Stimulated activated naive CD8-positive, alpha-beta T cell treated with anti-CD3 and anti-CD28 coated beads, Interleukin-15, Interleukin-2, amounts not matched to agents 100 ng/mL and 50 ng/mL, for 24 hours (primary cell): ENCODE measurements at regions not wholly inside any gene's neighbourhood (a gene's known extent, or its start where the extent isn't known, plus 50 kb on each side); places are given as distances from the start of the nearest gene placed in this dataset.

ENCODE experiments used
- H3K27ac Mint-ChIP-seq: one replicate; pipeline ENCODE4 v1.8.0; 2021; ENCODE audit warnings: mild to moderate bottlenecking, mixed read lengths
- H3K27me3 Mint-ChIP-seq: one replicate; pipeline ENCODE4 v1.8.0; 2021; ENCODE audit warnings: mixed read lengths
- H3K36me3 Mint-ChIP-seq: one replicate; pipeline ENCODE4 v1.8.0; 2021; ENCODE audit warnings: low read depth, mixed read lengths
- H3K4me1 Mint-ChIP-seq: one replicate; pipeline ENCODE4 v1.8.0; 2021; ENCODE audit warnings: low read depth, mixed read lengths
- H3K4me3 Mint-ChIP-seq: one replicate; pipeline ENCODE4 v1.8.0; 2021; ENCODE audit warnings: mild to moderate bottlenecking, mixed read lengths
- H3K9me3 Mint-ChIP-seq: one replicate; pipeline ENCODE4 v1.8.0; 2021; ENCODE audit warnings: mixed read lengths

DNA sequence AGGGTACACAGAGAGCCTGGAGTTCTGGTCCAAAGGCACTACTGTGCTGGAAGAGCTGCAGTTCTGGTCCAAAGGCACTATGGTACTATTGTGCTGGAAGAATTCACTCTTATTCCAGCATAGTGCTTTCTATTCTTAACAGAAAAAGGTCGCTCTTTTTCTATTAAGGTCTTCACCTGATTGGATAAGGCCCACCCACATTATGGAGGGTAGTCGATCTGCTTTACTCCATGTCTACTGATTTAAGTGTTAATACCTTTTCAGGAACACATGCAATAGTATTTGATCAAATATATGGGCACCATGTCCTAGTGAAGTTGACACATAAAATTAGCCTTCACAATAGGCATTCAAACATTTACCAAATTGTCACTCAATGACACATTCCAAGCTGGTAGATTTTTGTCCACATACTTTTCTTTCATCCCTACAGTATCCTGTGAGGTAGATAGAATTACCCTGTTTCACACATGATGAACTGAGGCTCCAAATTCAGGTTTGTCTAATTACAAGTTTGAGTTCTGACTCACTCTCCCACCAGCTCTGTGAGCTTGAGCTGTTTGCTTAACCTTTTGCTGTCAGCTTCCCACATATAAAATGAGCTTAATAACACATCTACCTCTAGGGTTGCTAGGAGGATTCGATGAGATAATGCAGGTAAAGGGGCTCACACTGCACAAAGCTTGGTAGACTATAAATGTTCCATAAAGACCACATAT, 129.9 kb downstream of the AIPL1 start:
- Mint-ChIP-seq H3K36me3 (no peaks in the 10 kb centered on the region), H3K4me1 (no peaks in the 10 kb centered on the region), H3K27ac (no peak overlapping the region), H3K27me3 (peaks cover 24% of the 10 kb centered on the region), H3K4me3 (no peak overlapping the region), H3K9me3 (no peaks in the 10 kb centered on the region)

DNA sequence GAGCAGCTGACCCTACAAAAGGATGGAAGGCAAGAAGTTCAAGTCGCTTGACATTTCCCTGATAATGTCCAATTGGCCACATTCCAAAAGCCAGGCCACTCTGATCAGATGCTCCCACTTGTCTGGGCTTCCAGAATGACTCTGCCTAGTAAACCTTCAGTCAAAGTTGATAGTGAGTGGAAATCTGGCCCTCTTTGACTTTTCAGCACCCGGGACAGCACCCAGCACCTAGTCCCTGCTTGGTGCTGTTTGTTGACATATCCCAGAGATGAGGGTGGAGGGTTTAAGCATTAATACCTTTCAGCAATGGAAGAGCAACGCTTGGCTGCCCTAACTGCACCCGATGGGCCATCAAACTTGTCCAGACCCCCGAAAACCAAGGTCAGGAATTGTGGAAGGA, 131.3 kb downstream of the AIPL1 start:
- no peak overlapping the region for H3K27ac Mint-ChIP-seq
- H3K27me3 Mint-ChIP-seq, result peaks cover 18% of the 10 kb centered on the region

DNA sequence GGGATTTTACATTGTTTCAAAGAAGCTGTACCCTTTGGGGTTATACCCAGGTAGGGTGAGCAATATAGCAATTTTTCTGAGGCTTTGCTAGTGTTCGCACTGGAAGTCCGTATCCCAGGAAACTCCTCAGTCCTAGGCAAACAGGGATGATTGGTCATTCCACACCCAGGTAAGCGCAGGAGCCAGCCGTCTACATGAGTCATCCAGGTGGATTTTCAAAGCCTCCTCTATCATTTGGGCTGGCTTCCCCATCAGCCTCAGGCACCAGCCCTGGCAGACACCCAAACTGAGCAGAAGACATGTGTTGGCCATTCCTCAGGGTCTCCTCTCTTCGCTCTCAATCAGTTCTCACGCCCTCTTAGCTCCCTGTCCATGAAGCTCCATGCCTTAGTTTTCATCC, 135.6 kb downstream of the AIPL1 start:
- Mint-ChIP-seq H3K9me3 (no peaks in the 10 kb centered on the region), H3K27me3 (peaks cover 15% of the 10 kb centered on the region), H3K36me3 (no peaks in the 10 kb centered on the region), H3K4me1 (no peaks in the 10 kb centered on the region), H3K27ac (no peak overlapping the region), H3K4me3 (no peak overlapping the region)

More for the DNA sequence above, 131.3 kb downstream of the AIPL1 start:
- Mint-ChIP-seq H3K4me3 (no peak overlapping the region), H3K36me3 (no peaks in the 10 kb centered on the region), H3K4me1 (no peaks in the 10 kb centered on the region), H3K9me3 (no peaks in the 10 kb centered on the region)

DNA sequence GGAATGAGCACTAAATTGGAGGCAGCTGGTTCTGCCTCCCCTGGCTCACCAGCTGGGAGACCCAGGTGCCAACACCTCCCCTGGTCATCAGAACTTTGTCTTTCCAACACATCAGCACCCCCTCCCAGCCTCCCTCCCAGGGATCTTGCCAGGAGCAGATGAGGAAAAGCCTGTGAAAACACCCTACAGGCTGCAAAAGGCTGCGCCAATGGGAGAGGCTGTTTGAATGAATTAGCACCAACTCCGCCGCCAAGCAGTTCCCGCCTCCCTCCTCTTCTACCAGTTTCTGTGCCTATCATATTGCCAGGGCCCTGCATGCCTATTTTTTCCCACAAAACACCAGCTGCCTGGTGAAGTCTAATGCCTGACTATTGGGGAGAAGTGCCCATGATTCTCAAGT, 137.0 kb downstream of the AIPL1 start:
- no peak overlapping the region for H3K4me3 Mint-ChIP-seq
- H3K27ac Mint-ChIP-seq, result no peak overlapping the region
- no peaks in the 10 kb centered on the region for H3K4me1 Mint-ChIP-seq
- H3K27me3 Mint-ChIP-seq, result peaks cover 23% of the 10 kb centered on the region
- no peaks in the 10 kb centered on the region for H3K36me3 Mint-ChIP-seq
- no peaks in the 10 kb centered on the region for H3K9me3 Mint-ChIP-seq

DNA sequence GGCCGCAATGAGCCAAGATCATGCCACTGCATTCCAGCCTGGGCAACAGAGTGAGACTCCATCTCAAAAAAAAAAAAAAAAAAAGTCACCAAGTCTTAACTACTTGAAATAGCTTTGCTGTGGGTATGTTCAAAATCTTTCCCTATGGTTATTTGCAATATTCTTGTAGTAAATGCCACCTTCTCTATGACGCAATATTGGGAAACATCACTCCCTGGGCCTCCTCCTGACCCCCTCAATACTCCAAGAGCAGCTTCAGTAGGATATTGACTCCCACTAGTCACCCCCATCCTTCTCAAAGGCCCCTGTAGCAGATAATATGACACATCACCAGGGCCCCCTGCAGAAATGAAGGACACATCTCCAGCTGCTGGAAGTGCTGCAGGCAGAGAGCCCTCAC, 137.8 kb downstream of the AIPL1 start:
- H3K9me3 Mint-ChIP-seq, result no peaks in the 10 kb centered on the region
- H3K27ac Mint-ChIP-seq, result no peak overlapping the region
- peaks cover 29% of the 10 kb centered on the region for H3K27me3 Mint-ChIP-seq
- H3K4me3 Mint-ChIP-seq, result no peak overlapping the region
- H3K36me3 Mint-ChIP-seq, result no peaks in the 10 kb centered on the region
- no peaks in the 10 kb centered on the region for H3K4me1 Mint-ChIP-seq

DNA sequence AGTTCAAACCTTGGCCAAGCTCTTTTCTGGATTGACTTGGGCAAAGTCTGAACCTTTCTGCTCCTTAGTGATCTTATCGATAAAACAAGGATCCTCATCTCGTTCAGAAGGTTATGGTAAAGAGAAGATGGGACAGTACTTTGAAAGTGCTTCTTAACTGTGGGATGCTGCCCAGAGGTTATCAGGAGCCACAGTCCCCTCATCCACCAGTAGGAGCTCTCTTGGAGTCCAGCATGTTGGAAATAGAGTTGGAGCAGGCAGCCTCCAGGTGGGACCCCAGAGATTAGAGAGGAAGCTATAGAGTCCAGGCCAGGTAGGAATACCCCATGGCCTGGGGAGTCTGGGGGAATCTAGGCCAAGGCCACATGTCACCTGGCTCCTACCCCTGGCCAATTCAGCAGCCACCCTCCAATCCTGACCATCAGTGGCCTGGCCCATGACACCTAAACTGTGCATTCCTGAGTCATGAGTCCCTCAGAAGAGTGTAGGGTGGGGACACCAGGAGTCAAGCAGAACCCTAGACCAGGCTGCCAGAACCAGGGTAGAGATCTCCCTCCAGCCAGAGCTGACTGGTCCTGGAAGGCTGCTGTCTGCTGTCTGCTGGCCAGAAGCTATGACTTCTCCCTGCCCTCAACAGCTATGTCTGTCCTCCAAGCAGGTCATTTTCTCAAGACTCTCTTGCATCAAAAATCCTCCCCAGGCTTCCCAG, 144.3 kb downstream of the AIPL1 start:
- Mint-ChIP-seq H3K9me3 (no peaks in the 10 kb centered on the region), H3K36me3 (no peaks in the 10 kb centered on the region), H3K27me3 (peaks cover 22% of the 10 kb centered on the region), H3K4me1 (no peaks in the 10 kb centered on the region), H3K4me3 (no peak overlapping the region), H3K27ac (no peak overlapping the region)

DNA sequence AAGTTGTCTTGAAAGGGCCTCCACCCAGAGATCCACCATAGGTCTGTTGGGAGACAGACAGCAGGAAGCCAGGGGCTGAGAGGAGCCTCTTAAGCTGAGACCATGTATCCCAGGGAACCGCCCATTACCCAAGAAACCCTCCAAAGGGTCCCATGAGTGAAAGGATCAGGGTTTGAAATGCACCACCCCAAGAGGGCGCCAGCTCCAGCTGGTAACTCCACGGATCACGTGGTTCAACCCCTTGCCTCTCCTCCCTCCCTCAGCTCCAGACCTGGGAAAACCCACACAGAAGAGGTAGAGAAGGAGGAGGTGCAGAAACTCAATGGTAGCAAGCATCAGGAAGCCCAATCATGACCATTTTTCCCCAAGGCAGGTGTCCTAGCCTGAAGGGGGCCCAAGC, 148.7 kb downstream of the AIPL1 start:
- Mint-ChIP-seq H3K27ac (no peak overlapping the region), H3K36me3 (no peaks in the 10 kb centered on the region), H3K4me1 (no peaks in the 10 kb centered on the region), H3K4me3 (no peak overlapping the region), H3K9me3 (no peaks in the 10 kb centered on the region), H3K27me3 (peaks cover 4% of the 10 kb centered on the region)

DNA sequence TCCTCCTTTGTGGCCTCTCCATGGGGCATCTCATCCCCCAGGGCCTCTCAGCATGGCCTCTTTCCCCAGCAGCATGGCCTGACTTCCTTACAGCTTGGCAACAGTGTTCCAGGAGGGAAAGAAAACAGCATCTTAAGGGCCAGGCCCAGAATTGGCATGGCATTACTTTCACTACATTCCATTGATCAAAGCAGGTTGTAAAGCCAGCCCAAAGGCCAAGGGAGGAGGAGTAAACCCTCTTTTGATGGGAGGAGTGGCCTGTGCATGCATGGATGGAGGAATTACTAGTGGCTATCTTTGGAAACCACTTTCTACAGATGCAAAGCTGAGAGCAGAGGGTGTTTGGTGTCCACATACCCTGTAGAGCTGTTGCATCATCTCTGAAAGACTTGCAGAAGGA, 149.4 kb downstream of the AIPL1 start:
- Mint-ChIP-seq H3K4me1 (no peaks in the 10 kb centered on the region), H3K36me3 (no peaks in the 10 kb centered on the region), H3K27ac (no peak overlapping the region), H3K4me3 (no peak overlapping the region), H3K9me3 (no peaks in the 10 kb centered on the region), H3K27me3 (peaks cover 7% of the 10 kb centered on the region)

DNA sequence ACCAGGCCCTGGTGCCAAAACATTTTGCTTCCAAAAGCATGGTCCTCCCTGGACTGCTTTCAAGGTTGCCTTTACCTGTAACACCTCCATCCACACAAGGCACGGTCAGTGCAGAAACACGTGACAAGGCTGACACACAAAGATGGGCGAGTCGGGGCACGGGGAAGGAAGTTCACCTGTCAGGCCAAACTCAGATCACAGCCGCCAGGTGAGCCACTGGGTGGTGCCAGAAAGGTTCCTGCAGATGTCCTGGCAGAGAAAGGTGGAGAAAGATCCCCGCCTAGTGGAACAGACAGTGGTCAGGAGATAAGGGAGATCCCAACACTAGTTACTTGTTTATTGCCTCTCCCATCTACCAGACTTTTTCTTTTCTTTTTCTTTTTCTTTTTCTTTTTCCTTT, 155.3 kb downstream of the AIPL1 start:
- no peaks in the 10 kb centered on the region for H3K4me1 Mint-ChIP-seq
- H3K36me3 Mint-ChIP-seq, result no peaks in the 10 kb centered on the region
- H3K4me3 Mint-ChIP-seq, result no peak overlapping the region
- no peak overlapping the region for H3K27ac Mint-ChIP-seq
- H3K27me3 Mint-ChIP-seq, result peaks cover 10% of the 10 kb centered on the region
- H3K9me3 Mint-ChIP-seq, result no peaks in the 10 kb centered on the region

DNA sequence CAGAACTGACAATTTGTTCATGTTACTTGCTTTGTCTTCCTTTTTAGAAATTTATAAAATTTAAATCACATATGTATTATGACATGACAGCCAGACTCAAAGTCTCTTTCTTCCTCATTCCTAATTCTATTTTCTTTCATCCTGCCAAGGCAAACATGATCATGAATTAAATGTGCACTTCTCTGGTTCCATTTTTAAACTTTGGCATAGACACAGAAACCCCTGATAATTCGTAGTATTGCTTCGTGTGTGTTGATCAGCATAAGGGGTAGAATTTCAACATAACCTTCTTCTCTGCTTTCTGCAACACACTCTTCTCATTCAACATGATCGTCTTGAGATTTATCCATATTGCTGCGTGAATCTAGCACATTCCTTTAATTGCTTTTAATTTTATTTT, 156.5 kb downstream of the AIPL1 start:
- no peaks in the 10 kb centered on the region for H3K4me1 Mint-ChIP-seq
- peaks cover 10% of the 10 kb centered on the region for H3K27me3 Mint-ChIP-seq
- H3K36me3 Mint-ChIP-seq, result no peaks in the 10 kb centered on the region
- no peak overlapping the region for H3K27ac Mint-ChIP-seq
- no peak overlapping the region for H3K4me3 Mint-ChIP-seq
- no peaks in the 10 kb centered on the region for H3K9me3 Mint-ChIP-seq

DNA sequence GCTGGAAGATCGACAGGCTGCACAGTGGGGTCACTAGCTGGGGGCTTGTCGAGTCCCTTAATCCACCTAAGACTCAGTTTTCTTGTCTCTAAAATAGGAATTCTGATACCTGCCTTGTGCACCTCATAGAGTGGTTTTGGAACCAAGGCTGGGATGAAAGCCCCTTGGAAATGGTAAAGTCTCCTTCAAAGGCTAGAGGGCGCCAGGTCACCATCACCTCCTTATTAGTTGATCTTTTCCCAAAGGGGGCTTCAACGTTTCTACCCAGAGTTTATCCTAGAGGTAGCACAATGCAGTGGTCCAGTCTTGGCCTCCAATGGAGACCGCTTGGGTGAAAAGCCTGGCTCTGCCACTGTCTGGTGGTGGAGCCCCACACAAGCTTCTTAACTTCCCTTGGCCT, 158.2 kb downstream of the AIPL1 start:
- H3K27ac Mint-ChIP-seq, result no peak overlapping the region
- H3K4me3 Mint-ChIP-seq, result no peak overlapping the region
- peaks cover 4% of the 10 kb centered on the region for H3K9me3 Mint-ChIP-seq

DNA sequence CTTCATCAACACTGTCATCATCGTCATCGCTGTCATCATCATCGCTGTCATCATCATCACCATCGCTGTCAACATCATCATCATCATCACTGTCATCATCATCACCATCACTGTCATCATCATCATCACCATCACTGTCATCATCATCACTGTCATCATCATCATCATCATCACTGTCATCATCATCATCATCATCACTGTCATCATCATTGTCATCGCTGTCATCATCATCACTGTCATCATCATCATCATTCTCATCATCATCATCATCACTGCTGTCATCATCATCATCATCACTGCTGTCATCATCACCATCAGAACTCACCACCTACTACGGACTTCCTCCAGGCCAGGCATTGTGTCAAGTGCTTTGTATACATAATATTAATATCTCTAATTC, 160.6 kb downstream of the AIPL1 start:
- no peaks in the 10 kb centered on the region for H3K36me3 Mint-ChIP-seq
- H3K4me1 Mint-ChIP-seq, result no peaks in the 10 kb centered on the region
- no peak overlapping the region for H3K27ac Mint-ChIP-seq
- H3K27me3 Mint-ChIP-seq, result peaks cover 11% of the 10 kb centered on the region
- H3K9me3 Mint-ChIP-seq, result peaks cover 12% of the 10 kb centered on the region
- no peak overlapping the region for H3K4me3 Mint-ChIP-seq

More for the DNA sequence above, 158.2 kb downstream of the AIPL1 start:
- no peaks in the 10 kb centered on the region for H3K36me3 Mint-ChIP-seq
- H3K4me1 Mint-ChIP-seq, result no peaks in the 10 kb centered on the region
- H3K27me3 Mint-ChIP-seq, result peaks cover 15% of the 10 kb centered on the region

DNA sequence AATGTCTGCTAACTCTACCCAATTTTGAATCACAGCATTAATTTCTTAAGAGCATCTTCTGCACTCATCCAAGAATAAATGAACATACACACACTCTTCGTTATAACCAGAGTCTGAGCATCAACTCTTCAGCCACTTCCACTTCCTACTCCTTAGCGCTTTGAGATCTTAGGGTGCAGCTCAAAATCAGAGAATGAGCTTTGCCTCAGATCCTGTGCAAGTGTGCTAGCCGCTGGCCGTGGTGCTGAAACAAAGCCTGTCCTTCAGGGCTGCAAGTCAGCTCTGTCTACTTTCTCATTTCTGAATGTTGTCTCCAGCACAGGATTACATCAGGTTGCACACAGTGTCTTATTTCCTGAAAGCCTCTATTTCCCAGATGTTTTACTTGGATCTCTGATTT, 165.4 kb downstream of the AIPL1 start:
- no peaks in the 10 kb centered on the region for H3K36me3 Mint-ChIP-seq
- H3K27me3 Mint-ChIP-seq, result peaks cover 10% of the 10 kb centered on the region
- peaks cover 17% of the 10 kb centered on the region for H3K9me3 Mint-ChIP-seq
- H3K4me3 Mint-ChIP-seq, result no peak overlapping the region
- H3K4me1 Mint-ChIP-seq, result no peaks in the 10 kb centered on the region
- H3K27ac Mint-ChIP-seq, result no peak overlapping the region

DNA sequence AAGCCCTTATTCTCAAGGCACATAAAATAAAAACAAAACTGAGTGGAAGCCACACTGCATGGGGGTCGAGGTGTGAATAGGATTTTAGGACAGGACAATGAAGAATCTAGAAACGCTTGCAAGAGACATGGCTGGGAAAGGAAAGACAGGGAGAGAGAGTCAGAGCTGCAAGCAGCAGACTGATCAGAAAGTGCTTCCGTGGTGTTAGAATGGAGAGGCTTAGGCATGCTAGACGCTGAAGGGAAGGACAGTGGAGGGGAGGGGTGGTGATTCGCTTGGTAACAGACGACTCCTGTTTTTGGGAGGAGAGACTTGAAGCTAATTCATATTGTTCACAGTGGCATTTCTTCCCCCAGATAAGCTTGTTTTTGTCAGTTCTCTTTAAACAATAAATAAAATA, 173.5 kb downstream of the AIPL1 start:
- Mint-ChIP-seq H3K27ac (no peak overlapping the region), H3K36me3 (no peaks in the 10 kb centered on the region), H3K4me3 (no peak overlapping the region), H3K9me3 (peaks cover 4% of the 10 kb centered on the region), H3K27me3 (peaks cover 52% of the 10 kb centered on the region), H3K4me1 (no peaks in the 10 kb centered on the region)

DNA sequence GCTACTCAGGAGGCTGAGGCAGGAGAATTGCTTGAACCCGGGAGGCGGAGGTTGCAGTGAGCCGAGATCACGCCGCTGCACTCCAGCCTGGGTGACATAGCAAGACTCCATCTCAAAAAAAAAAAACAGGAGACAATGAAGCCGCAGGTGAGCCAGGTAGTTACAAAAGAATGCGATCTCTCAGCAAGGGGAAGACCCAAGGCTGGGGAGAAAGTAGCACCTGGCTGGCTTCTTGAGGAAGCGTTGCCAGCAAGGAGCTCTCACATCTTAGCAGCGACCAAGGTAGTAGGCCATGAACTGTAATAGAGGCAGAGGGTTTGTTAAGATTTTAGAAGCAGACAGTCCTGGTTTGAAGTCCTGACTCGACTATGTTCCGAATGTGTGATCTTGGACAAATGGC, 175.0 kb downstream of the AIPL1 start:
- Mint-ChIP-seq H3K4me1 (no peaks in the 10 kb centered on the region), H3K27ac (no peak overlapping the region), H3K4me3 (no peak overlapping the region), H3K27me3 (peaks cover 59% of the 10 kb centered on the region), H3K36me3 (no peaks in the 10 kb centered on the region), H3K9me3 (no peaks in the 10 kb centered on the region)

DNA sequence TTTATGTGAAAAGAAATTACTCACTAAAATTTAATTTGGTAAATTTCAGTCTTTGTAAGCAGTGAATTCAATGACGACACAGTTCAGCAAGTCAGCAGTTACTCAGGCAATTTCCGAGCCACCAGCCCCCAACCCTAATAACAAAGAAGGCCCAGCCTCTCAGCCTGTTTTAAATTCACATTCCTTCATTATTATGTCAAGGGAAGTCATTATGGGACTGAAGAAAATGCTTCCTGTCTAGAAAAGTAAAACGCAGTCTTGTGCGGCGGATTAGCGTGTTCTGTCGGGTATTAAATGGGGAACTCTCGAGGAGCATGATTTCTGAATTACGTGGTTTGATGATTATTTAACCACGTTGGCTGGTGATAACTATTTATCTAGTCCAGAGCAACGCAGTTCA, 177.6 kb downstream of the AIPL1 start:
- no peaks in the 10 kb centered on the region for H3K36me3 Mint-ChIP-seq
- H3K9me3 Mint-ChIP-seq, result no peaks in the 10 kb centered on the region
- peaks cover 49% of the 10 kb centered on the region for H3K27me3 Mint-ChIP-seq
- no peak overlapping the region for H3K27ac Mint-ChIP-seq
- no peak overlapping the region for H3K4me3 Mint-ChIP-seq
- no peaks in the 10 kb centered on the region for H3K4me1 Mint-ChIP-seq
